ENCODE measurements at regions not wholly inside any gene's neighbourhood (a gene's known extent, or its start where the extent isn't known, plus 50 kb on each side); places are given as distances from the start of the nearest gene placed in this dataset.

DNA sequence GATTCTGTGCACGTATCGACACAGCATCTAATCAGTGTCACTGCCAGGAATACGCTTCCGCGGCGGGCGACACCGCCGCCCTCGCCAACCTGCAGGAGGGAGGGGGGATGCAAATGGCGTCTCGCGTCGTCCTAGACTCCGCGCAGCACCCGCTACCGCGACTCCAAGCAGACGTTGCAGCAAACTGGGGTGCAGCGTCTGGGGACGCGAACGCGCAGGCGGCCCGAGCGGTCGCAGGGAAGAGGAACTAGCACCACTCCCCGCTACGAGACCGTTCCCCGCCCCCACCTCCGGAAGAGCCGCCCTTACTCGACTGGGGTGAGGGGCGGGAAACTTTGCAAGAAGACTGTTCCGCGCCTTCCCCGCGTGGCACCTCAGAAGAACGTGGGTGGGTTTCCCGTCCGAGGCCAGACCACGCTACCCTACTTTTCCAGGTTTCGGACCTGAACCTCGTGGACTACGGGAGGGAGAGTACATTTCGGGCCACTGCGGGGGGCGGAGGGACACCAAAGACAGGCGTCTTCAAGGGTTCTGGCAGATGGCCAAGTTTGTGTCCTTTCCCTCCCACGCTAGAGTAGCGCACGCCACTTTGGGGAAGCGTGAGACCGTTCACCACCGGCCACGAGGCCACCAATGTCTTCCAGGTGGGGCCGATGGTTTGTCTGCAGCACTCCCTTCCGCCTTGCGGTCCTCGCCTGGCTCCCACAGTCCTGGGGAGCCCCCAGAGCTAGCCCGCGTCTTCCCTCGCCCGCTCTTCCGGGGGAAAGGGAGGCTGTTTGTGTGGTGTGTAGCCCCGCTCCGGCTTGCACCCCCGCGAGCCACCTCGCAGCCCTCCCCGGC is 78.0 kb upstream of the BCOR start:
- peak; percentile 70 to 86 for DNase-seq (ENCODE audit: low spot score in 2 of 2)
- H3K4me3 ChIP-seq: peak overlapping the region; percentile 49
- no peaks in the 10 kb centered on the region; the same call in 1 of the 2 replicates for H3K36me3 ChIP-seq (replicated peaks)
- H3K4me1 ChIP-seq: peaks cover 54% of the 10 kb centered on the region
- in situ Hi-C loops (cut with MboI; ENCODE audit: low sequenced_read_pairs): no loop called here
- H3K27me3 ChIP-seq (ENCODE audit: low read depth): no peaks in the 10 kb centered on the region
- H3K9me3 ChIP-seq: no peaks in the 10 kb centered on the region

DNA sequence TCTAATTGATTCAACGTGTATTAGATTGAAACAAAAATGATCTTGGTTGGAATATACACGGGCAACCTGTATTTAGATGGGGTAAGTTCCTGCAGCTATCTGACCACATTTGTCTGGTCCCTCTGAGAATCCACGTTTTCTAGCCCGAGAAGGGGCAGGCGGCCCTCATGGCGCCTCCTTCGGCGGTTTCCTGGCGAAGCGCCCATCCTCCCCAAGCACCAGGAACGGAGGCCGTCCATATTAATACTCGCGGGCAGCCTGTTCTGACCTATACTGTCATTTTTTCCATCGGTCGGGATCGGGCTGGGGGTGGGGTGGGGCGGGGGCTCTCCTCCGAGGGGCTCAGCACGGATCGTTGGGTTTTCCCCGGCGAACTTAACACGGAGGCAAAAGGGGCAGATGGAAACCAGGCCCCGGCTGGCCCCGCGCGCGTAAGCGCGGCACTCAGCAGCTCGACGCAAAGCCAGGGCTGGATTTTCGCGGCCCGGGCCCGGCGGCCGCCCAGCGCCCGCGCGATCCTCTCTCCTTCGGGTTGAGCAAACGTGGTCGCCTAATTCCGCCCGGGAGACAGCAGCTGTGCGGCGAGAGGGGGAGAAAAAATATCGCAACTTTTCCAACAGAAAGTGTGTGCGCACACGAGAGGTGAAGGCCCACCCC is 77.2 kb upstream of the BCOR start:
- no peaks in the 10 kb centered on the region; the same call in 1 of the 2 replicates for H3K36me3 ChIP-seq (replicated peaks)
- DNase-seq (ENCODE audit: low spot score in 2 of 2): peak; percentile 29 to 80
- in situ Hi-C loops (cut with MboI; ENCODE audit: low sequenced_read_pairs): no loop called here
- H3K27me3 ChIP-seq (ENCODE audit: low read depth): no peaks in the 10 kb centered on the region
- peak overlapping the region; percentile 49 for H3K4me3 ChIP-seq
- H3K4me1 ChIP-seq: peaks cover 61% of the 10 kb centered on the region
- H3K9me3 ChIP-seq: no peaks in the 10 kb centered on the region

DNA sequence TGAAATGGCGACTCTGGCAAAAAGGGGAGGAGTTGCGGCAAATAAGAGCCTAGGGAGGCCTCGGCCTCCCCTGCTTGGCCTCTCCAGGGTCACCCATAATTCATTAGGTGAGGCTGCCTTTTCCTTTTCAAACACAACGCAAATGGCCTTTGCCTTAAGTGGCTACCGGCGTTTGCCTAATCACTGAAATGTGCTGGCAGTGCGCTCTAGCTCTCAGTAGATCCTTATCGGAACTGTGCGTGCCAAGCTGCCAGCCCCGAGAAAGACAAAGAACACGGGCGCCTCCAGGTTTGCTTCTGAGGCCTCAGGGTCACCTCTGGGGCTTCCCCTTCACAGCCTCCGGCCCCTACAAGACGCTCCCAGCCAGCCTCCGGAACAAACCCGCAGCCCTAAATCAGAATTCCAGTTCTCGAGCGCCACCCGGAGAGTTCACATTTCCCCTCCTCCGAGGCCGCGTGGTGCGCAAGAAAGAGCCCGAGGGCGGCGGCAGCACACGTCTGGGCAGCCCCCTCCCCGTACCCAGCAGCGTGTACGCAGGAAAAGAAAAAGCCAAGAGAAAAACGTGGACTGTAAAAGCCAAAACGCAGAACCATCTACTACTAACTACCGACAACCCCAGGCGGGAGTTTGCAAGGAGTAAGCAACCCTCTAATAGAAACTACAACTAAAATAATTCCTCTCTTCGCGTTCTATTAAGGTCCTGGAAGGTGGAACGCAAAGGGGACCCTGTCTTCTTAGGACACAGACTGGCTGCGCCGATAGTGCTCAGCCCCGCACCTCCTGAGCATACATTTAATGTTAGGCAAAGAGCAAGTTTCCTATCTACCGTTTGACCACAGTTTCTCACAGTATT is 76.5 kb upstream of the BCOR start:
- Histone ChIP-seq H3K9me3 (no peaks in the 10 kb centered on the region), H3K27me3 (ENCODE audit: low read depth) (no peaks in the 10 kb centered on the region), H3K4me3 (peak overlapping the region; percentile 49), H3K4me1 (peaks cover 65% of the 10 kb centered on the region), H3K36me3 (replicated peaks) (no peaks in the 10 kb centered on the region; the same call in 1 of the 2 replicates)
- DNase-seq (ENCODE audit: low spot score in 2 of 2): peak; percentile 65 to 80
- in situ Hi-C loops (cut with MboI; ENCODE audit: low sequenced_read_pairs): no loop called here

DNA sequence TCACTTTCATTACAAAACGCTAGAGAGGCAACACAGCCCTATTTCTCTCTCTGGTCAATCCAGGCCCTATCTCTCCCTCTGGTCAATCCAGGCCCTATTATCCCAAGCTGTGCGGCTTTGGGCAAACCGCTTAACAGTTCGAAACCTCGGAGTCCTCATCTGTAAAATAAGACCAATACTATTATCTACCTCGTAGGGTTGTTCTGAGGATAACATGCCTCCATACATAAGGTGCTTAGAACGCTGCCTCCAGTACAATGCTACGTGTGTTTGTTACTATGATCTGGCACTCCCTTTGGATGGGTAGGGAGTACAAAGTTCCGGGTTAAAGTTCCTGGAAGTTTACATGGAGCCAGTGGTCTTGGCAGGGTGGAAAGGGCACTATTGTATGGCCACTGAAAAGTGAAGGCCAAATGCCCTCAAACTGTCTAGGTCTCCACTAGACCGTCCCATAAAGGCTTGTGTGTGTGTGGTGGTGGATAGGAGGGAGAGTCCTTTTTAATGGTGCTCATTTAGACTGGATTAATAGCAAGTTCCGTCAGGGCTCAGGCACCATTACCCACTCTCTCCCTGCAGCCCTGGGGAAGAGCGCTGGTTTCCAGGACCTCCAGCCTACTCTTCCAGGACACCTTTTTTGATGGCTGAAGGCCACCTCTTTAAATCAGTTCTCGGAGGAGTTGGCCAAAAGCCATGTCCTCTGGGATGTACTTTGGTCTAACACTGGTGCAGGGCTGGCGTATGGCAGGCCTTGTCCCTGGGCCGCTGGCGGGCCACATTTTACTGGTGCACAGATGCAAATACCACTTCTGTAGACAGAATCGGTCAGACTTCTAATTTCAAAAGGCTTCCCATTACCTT is 75.6 kb upstream of the BCOR start:
- Histone ChIP-seq H3K4me3 (peak overlapping the region; percentile 49), H3K36me3 (replicated peaks) (no peaks in the 10 kb centered on the region; the same call in 1 of the 2 replicates), H3K4me1 (peaks cover 68% of the 10 kb centered on the region), H3K27me3 (ENCODE audit: low read depth) (no peaks in the 10 kb centered on the region), H3K9me3 (no peaks in the 10 kb centered on the region)
- in situ Hi-C loops (cut with MboI; ENCODE audit: low sequenced_read_pairs): no loop called here
- peak in 1 of 2 experiments; percentile 14 for DNase-seq (ENCODE audit: low spot score in 2 of 2)

GRCh38 chrX:40172401-40173142 is 74.8 kb upstream of the BCOR start:
- in situ Hi-C loops (cut with MboI; ENCODE audit: low sequenced_read_pairs): no loop called here

GRCh38 chrX:40171513-40172400 is 74.0 kb upstream of the BCOR start:
- no peaks in the 10 kb centered on the region; the same call in 1 of the 2 replicates for H3K36me3 ChIP-seq (replicated peaks)
- no peaks in the 10 kb centered on the region for H3K9me3 ChIP-seq
- DNase-seq (ENCODE audit: low spot score in 2 of 2): peak in 1 of 2 experiments; percentile 60
- in situ Hi-C loops (cut with MboI; ENCODE audit: low sequenced_read_pairs): no loop called here
- H3K4me3 ChIP-seq: peak overlapping the region; percentile 32
- no peaks in the 10 kb centered on the region for H3K27me3 ChIP-seq (ENCODE audit: low read depth)
- H3K4me1 ChIP-seq: peaks cover 70% of the 10 kb centered on the region

More at GRCh38 chrX:40172401-40173142, 74.8 kb upstream of the BCOR start:
- H3K9me3 ChIP-seq: no peaks in the 10 kb centered on the region
- H3K27me3 ChIP-seq (ENCODE audit: low read depth): no peaks in the 10 kb centered on the region
- peak overlapping the region; percentile 32 for H3K4me3 ChIP-seq
- DNase-seq (ENCODE audit: low spot score in 2 of 2): peak; percentile 36 to 69
- no peaks in the 10 kb centered on the region; the same call in 1 of the 2 replicates for H3K36me3 ChIP-seq (replicated peaks)
- H3K4me1 ChIP-seq: peaks cover 68% of the 10 kb centered on the region

DNA sequence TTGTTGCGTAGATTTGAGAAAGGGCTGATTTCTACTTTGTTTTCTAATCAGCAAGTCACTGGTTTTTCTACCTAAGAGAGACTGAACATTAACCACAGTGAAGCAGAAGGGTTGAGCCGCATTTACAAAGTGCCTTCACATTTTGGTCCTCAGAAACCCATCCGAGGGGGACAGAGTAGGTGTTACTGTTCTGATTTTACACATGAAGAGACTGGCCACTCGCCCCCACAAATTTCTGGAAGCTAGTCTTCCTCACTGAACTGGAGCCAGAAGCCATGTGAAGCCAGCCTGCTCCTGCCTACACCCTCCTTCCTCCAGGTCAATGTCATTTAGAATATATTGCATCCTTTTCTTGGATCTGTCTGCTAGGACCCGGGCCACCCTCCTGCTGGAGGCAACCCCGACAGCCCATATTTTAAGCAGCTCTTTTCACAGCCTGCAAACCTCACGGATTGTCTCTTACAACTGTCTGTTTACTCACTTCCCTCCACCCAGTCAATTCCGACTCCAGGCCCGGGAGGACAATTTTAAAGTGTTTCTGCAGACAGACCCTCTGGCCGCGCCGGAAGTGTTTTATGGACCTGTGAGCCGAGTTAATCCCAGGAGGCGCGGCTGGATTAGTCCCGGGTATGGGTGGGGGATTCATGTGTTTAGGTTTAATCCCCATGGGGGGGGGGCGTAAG is 73.2 kb upstream of the BCOR start:
- in situ Hi-C loops (cut with MboI; ENCODE audit: low sequenced_read_pairs): no loop called here
- Histone ChIP-seq H3K4me1 (peaks cover 67% of the 10 kb centered on the region), H3K9me3 (no peaks in the 10 kb centered on the region), H3K36me3 (replicated peaks) (no peaks in the 10 kb centered on the region; the same call in 1 of the 2 replicates), H3K4me3 (peak overlapping the region; percentile 32), H3K27me3 (ENCODE audit: low read depth) (no peaks in the 10 kb centered on the region)
- DNase-seq (ENCODE audit: low spot score in 2 of 2): peak; percentile 79 to 88

- H3K4me3 ChIP-seq: peak overlapping the region; percentile 11
- in situ Hi-C loops (cut with MboI; ENCODE audit: low sequenced_read_pairs): no loop called here
- H3K36me3 ChIP-seq (replicated peaks): no peaks in the 10 kb centered on the region; the same call in 1 of the 2 replicates
- no peaks in the 10 kb centered on the region for H3K27me3 ChIP-seq (ENCODE audit: low read depth)
- no peaks in the 10 kb centered on the region for H3K9me3 ChIP-seq
- peaks cover 55% of the 10 kb centered on the region for H3K4me1 ChIP-seq
- DNase-seq (ENCODE audit: low spot score in 2 of 2): peak; percentile 94
Observed at GRCh38 chrX:40169193-40170101, 71.7 kb upstream of the BCOR start.

GRCh38 chrX:40168480-40169011 is 70.8 kb upstream of the BCOR start:
- peaks cover 46% of the 10 kb centered on the region for H3K4me1 ChIP-seq
- H3K27me3 ChIP-seq (ENCODE audit: low read depth): no peaks in the 10 kb centered on the region
- H3K36me3 ChIP-seq (replicated peaks): no peaks in the 10 kb centered on the region; the same call in 1 of the 2 replicates
- DNase-seq (ENCODE audit: low spot score in 2 of 2): no peak
- in situ Hi-C loops (cut with MboI; ENCODE audit: low sequenced_read_pairs): no loop called here
- H3K9me3 ChIP-seq: no peaks in the 10 kb centered on the region
- H3K4me3 ChIP-seq: no peak overlapping the region

GRCh38 chrX:40167850-40168479 is 70.2 kb upstream of the BCOR start:
- Histone ChIP-seq H3K36me3 (replicated peaks) (no peaks in the 10 kb centered on the region; the same call in 1 of the 2 replicates), H3K27me3 (ENCODE audit: low read depth) (no peaks in the 10 kb centered on the region), H3K4me1 (peaks cover 40% of the 10 kb centered on the region), H3K4me3 (no peak overlapping the region), H3K9me3 (no peaks in the 10 kb centered on the region)
- no peak for DNase-seq (ENCODE audit: low spot score in 2 of 2)
- in situ Hi-C loops (cut with MboI; ENCODE audit: low sequenced_read_pairs): no loop called here

All from HAP-1 (cell line).